GM23248 (cell line): ENCODE measurements at regions not wholly inside any gene's neighbourhood (a gene's known extent, or its start where the extent isn't known, plus 50 kb on each side); places are given as distances from the start of the nearest gene placed in this dataset.

ENCODE experiments used
- EZH2 ChIP-seq: fragments of 200-600 bp; sonication (generic); IDR thresholded peaks from 2 replicates; pipeline ENCODE4 v1.6.1; 2018; ENCODE audit warnings: antibody characterized with exemption, mild to moderate bottlenecking; ENCODE audit not compliant: insufficient read depth, poor library complexity, severe bottlenecking
- EZH2phosphoT487 ChIP-seq: fragments of 200-600 bp; sonication (generic); IDR thresholded peaks from 2 replicates; pipeline ENCODE4 v1.6.1; 2018; ENCODE audit warnings: antibody characterized with exemption, moderate library complexity, mild to moderate bottlenecking, low read depth; ENCODE audit not compliant: insufficient read depth

DNA sequence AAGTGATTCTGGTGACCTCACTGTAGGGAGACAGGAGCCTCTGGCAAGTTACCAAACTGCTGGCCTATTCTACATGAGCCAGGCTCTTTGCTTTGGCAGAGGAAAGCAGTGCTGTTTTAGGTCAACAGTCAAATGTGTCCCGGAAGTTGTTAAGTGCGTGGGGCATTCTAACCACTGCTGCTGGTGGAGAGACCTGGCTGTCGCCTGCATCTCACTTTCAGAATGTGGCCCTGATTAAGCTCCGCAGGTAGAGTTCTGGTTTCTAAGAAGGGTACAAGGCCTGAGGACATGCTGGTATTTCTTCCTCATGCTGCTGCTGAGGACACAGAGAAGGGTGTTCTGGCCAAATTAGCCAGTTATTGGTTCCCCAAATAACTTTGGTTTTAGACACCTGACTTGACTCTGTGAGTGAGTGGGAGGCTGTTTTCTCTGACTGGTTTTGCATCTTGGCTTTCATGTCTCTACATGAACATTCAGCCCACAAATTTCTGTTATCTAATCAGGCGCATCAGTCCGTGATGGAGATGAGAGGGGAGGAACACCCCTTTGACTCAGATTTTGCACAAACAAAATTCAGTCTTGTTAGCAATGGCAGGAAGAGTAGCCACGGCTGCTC is 120.8 kb downstream of the LMO4 start:
- no peak for TF ChIP-seq EZH2
- no peak for TF ChIP-seq EZH2phosphoT487
